GM18907 (cell line): ENCODE measurements at regions not wholly inside any gene's neighbourhood (a gene's known extent, or its start where the extent isn't known, plus 50 kb on each side); places are given as distances from the start of the nearest gene placed in this dataset.

Experiments used
- ATAC-seq: cut with Tn5 transposase; IDR thresholded peaks from one replicate; pipeline ENCODE4 v1.9.1; 2021; ENCODE audit warnings: mild to moderate bottlenecking, moderate library complexity; ENCODE audit not compliant: unreplicated experiment

DNA sequence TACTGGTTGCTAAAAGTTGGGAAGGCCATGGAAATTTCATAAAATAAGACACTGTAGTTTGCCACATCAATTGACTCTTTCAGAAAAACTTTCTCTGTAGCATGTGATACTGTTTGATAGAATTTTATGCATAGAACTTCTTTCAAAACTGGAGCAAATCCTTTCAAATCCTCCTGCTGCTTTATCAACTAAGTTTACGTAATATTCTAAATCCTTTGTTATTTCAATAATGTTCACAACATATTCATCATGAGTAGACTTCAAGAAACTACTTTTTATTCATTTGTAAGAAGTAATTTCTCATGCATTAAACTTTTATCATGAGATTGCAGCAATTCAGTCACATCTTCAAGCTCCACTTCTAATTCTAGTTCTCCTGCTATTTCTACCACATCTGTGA lies 199.3 kb downstream of the PCDH18 start:
- ATAC-seq: no peak

DNA sequence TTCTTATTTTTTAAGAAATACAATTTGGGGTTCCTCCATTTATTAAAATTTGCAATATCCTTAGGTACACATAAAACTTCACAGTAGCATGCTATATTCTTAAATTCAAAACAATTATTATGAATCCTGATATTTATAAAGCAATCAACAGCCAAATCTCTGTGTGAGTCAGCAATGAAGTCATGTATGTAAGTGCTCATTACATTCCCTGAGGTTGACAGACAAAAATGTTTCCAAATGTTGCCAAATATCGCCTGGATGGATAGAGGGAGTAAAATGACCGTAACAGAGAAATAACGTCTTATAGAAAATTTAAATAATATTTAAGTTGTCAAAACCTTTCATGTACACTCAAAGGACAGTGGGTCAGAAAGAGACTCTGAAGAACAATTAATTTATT lies 220.0 kb downstream of the PCDH18 start:
- ATAC-seq: no peak

DNA sequence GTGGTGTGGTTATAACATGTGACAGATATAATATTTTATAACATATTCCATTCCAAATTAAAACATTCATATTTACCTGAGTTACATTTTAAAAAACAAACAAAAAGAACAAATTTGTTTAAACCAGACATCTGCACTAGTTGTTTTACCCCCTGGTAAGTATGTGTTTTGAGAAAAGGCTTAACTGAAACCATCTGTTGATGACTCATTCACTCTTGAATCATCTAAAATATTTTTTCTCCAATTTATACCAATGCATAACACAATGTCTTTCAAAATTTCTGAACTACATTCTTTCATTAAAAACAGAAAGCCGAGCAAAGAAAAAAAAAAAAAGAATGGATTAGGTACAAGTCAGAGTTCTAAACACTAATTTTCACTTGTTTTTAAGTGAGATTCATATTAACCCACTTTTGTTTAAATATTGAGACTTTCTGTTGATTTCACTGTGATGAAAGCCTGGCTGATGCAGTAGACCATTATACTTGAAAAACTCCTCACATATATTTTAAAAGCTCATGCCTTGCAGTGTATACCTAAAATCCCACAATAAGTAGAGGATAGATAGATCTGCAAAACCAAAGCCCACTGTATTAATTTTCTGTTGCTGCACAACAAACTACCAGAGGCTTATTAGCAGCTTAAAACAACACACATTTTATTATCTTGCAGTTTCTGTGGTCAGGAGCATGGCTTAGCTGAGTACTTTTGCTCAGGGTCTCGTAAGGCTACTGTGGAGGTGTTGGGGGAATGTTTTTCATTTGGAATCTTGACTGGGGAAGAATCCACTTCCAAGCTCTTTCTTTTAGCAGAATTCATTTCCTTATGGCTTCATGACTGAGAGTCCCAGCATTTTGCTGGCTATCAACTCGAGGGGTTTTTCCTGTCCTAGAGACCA lies 221.5 kb downstream of the PCDH18 start:
- no peak for ATAC-seq

DNA sequence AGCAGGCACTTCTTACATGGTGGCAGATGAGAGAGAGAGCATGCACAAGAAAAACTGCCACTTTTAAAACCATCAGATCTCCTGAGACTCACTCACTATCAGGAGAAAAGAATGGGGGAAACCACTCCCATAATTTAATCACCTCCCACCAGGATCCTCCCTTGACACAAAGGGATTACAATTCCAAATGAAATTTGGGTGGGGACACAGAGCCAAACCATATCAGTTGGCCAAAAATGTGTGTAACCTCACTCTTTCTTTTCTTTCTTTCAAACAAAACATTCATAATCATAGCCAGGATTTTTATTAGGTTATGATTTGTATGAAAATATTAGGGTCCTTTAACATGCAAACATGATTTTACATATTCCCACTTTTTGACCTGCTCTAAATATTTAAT lies 222.1 kb downstream of the PCDH18 start:
- no peak for ATAC-seq

DNA sequence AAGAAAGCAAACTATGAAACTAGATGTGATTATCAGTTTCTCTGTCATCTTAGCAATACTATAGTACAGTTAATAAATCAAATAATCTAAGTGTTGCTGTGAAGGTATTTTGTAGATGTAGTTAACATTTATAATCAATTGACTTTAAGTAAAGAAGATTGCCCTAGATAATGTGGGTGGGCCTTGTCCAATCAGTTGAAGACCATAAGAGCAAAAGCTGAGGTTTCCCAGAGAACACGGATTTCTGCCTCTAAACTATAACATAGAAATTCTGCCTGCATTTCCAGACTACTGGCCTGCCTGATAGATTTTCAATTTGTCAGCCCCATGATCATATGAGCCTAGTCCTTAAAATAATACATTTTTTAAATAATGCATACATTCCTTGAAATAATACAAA lies 222.9 kb downstream of the PCDH18 start:
- ATAC-seq: no peak

DNA sequence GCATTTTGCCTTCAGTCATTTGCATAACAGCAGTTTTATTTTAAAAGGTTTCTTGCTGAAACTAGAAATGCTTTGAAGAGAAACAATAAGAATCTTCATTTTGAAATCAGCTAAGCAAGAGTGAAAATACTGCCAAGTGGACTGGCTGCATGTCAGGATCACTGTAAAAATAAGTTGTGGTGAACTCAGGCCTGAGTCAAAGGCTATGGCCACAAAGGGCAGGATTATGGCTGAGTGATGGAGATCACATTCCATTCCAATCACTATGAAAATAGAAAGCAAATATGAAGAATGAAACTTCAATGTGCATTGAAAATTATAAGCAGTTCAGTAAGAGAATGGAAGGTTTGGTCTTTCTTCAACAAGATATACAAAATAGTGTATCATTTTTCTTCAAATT lies 224.5 kb downstream of the PCDH18 start:
- no peak for ATAC-seq

DNA sequence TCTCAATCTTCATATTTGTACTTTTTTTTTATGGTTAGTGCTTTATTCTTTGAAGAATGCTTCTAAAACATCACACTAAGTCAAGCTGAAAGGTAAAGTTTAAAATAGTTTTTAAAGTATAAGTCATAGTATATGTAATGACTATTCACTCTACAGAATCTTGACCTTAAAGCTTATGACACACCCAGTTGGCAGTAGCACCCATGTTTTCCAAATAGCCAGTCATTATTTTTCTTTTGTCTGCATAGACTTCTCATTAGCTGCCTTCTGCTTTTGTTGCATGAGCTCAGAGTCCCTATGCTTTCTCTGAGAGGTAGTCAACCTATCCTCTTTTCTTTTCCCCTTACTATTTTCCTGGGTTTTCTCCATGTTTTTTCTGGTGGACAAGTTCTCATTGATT lies 231.5 kb downstream of the PCDH18 start:
- no peak for ATAC-seq

DNA sequence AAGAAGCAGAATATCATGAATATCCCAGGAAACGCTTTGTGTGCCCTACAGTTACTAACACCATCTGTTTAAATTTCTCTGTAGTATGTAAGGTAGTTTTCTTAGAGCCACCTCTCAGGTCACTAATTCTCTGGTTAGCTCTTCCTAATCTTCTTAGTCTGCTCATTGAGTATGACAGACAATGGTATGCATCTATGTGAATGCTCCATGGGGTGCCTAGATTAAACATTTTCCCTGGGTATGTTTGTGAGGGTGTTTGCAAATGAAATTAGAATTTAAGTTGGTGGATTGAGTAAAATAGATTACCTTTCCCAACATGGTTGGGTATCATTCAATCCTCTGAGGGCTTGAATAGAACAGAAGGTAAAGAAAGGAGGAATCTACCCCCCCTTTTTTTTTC lies 233.0 kb downstream of the PCDH18 start:
- ATAC-seq: no peak

DNA sequence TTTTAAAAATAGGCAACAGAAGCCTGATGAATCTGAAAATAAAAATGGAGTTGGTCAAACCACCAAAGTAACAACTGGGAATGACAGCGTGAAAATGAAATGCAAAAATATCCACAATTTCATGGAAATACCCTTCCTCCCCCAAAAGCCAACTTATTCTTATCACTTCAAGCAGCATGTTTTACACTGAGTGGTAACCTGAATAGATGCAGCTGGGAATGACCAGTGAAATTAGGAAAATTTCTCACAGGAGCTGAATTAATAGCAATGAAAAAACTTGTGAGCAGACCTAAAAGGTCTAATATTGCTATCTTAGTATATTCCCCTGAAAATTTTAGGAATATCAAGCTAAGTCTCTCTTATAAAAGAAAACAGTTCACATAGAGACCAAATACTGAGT lies 239.0 kb downstream of the PCDH18 start:
- no peak for ATAC-seq

DNA sequence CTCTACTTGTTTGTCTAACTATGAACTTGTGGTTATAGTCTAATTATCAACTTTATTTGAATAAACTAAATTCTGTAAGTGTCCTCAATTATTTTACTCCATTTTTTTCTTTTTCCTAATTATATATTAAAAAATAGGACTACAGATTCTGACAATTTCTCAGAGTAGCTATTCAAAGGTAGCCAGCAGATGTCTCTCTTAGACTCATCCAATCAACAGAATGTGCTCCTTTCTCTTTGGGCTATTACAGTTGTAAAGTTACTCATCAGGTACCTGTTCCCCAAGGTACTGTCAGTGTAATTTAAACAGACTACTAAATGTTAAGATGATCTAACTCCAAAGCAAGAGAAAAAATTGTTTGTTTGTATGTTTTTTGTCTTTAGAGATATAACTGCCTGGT lies 248.6 kb downstream of the PCDH18 start:
- no peak for ATAC-seq

DNA sequence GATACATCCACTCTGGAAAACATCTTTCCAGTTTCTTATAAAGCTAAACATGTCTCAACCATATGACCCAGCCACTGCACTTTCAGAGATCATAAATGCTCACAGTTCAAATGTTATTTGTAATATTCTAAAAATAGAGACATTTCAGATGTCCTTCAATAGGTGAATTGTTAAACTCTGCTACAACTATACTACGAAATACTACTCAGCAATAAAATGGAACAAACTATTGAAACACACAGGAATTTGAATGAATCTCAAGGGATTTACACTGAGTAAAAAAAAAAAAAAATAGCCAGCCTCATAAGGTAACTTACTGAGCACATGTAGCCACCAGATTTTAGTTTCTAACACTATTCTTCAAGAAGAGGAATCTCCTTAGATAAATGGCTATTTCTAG lies 253.9 kb downstream of the PCDH18 start:
- ATAC-seq: no peak

DNA sequence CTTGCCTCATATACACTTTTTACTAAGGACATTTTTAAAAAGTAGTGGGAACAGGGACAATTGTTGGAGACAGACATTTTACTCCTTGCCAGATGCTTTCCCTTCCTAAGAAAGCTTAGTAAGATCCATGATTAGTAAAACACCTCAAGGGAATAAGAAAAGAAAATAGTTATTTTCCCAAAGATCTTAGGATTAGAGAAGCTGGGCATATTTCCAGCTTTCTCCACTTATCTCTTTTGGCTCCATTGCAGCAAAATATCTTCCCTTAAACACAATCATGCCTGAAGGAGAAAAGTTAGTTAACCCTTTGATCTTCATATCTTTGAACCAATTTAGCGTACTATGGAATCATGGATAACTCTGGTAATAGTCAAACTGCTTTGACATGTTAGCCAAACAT lies 257.9 kb downstream of the PCDH18 start:
- no peak for ATAC-seq

DNA sequence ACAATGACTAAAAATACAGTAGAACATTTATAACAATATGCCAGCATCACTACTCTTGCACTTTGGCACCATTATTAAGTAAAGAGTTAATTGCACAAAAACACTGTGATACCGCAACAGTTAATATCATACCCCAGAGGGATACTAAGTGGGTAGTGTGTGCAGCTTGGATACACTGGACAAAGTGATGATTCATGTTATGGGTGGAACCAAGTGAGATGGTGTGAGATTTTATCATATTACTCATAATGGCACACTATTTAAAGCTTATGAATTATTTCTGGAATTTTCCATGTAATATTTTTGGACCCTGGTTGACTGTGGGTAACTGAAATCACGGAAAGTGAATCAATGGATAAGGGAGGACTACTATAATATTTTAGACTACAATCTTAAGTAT lies 265.3 kb downstream of the PCDH18 start:
- ATAC-seq: no peak

DNA sequence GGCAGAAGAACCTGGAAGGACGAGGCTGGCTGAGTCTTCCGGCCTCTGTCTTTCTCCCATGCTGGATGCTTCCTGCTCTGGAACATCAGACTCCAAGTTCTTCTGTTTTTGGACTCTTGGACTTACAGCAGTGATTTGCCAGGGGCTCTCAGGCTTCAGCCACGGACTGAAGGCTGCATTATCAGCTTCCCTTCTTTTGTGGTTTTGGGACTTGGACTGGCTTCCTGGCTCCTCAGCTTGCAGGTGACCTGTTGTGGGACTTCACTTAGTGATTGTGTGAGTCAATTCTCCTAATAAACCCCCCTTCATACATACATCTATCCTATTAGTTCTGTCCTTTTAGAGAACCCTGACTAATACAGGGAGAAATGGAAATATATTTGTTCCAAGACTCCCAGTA lies 265.8 kb downstream of the PCDH18 start:
- no peak for ATAC-seq

DNA sequence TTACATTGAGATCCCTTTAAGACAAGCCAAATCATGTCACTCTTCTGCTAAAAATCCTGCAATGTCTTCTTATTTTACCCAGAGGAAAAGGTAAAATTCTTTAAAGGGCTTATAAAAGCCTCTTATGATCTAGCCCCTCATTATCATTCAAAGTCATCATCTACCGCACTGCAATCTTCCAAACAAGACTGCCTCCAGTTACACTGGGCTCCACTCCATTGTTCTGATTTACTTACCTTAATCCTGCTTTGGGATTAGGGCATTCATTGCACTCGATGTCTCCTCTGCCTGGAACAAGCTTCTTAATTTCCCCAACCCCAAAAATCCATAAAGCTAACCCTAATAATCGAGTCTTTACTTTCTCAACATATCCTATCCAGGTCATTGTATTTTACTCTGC lies 269.1 kb downstream of the PCDH18 start:
- no peak for ATAC-seq

DNA sequence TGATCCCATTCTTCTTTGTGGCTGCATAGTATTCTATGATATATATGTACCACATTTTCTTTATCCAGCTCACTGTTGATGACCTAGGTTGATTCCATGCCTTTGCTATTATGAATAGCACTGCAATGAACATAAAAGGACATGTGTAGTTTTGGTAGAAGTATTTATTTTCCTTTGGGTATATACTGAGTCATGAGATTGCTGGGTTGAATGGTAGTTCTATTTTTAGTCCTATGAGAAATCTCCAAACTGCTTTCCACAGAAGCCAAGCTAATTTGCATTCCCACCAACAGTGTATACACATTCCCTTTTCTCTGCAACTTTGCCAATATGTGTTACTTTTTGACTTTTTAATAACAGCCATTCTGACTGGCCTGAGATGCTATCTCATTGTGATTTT lies 278.3 kb downstream of the PCDH18 start:
- no peak for ATAC-seq

DNA sequence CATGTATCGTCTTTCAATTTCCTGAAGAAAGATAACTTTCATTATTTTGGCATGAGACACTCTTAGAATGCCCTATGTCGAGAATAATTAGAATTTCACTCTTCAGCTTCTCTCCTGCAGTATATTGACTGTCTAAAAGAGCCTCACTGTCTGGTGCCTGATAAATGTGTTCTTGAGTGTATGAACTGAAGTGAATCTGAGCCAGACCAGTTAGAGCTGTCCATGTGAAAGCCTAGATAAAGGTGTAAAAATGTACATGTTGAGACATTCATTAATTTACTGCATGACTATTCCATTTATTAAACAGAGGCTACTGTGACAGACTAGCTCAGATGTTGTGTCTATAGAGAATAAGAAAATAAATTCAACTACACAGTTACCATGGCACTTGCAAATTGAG lies 283.2 kb downstream of the PCDH18 start:
- ATAC-seq: no peak

DNA sequence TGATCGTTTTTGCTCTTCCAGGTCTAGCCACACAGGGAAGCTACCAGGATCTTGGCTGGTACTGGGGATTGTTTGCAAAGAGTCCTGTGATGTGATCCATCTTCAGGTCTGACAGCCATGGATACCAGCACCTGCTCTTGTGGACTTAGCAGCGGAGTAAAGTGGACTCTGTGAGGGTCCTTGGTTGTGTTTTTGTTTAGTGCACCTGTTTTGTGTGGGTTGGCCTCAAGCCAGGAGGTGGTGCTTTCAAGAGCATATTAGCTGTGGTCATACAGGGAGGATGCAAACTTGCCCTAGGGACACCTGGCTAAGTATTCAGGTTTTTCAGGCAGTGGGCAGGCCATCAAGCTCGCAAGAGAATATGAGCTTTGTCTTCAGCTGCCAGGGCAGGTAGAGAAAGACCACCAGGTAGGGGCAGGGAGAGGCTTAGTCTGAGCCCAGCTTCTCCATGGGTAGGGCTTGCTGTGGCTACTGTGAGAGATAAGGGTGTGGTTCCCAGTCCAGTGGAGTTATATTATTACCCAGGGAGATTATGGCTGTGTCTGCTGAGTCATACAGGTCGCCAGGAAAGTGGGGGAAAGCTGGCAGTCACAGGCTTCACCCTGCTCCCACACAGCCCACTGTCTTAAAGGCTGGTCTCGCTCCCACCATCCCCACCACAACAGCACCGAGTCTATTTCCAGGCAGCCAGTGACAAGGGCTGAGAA lies 293.7 kb downstream of the PCDH18 start:
- ATAC-seq: no peak

DNA sequence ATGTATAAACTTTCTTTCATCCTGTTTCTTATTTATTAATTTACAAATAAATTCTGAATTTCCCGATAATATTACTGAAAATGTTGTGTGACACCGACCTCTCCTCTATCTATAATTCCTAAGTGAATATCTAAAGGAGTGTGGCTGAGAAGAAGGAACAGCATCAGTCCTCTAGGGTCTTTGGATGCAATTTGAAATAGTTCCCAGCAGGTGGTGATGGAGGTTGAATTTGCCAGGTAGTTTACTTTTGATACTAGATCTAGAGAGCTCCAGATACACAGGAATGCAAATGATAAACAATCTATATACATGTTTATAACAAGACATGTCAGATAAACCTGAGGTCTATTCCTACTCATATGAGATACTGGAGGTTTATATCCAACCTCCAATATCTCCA lies 305.4 kb downstream of the PCDH18 start:
- ATAC-seq: no peak

DNA sequence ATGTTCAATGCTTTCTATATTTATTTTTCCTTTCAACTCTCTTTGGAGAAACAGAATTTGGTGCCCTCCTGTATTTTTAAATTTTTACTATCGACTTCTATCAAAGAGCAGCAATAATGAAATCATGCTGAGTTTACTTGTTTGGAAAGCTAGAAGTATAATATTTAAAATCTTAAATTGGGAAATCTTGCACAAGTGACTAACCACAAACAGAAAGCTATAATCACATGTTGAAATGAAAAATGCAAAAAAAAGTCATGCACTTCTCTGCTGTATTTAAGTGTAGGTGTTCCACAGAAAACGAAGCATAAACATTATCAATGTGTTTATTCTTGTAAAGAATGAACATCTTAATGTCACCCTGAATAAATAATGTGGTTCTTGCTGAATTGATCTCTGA lies 306.1 kb downstream of the PCDH18 start:
- no peak for ATAC-seq

DNA sequence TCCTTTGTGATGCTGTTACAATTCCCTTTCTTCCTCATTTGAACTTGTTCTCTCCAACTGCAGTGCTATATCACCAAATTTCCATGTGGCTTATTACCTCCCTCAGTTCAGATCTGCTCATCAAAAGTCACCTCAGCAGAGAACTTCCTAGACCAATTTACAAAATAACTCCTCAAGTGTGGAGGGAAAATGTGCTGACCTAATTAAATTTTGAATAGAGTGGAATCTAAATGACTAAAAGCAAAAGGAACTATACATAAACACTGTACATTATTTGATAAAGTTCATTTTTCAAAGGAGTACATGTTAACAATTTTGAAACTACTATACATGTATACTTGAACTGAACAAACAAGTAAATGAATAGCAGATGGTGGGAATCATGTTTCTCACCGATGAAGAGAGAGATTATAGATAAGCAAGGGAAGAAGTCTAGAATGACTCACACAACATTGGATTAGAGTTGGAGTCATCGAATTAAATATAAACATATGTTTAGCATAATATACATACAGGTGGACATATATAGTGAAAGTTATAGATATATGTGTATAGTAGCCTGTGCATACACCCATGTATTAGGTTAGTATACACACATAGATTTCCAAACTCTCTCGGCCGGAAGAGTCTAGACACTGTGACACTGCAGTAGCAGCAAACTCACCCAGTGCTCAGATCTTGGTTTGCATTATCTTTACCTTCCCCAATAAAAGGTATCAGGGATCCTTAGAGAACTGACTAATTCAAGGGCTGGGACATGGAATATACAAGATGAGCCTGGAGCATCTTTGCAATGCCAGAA lies 318.7 kb downstream of the PCDH18 start:
- no peak for ATAC-seq

DNA sequence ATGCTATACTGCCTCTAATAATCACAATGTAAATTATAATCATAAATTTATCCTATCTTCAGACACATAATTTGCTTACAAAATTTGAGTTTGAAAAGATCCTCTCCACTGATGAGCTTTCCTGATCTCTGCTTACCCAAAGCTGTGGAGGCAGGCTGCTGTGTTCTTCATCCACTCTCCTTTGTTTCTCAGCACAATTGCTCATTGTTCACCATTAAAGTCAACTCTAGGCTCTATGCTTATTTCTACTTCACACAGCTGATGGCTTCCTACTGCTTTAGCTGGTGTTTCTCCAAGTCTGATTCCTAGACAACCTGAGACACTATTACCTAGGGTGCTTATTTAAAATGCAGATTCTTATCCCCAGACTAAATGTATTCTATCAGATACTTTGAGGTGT lies 319.7 kb downstream of the PCDH18 start:
- ATAC-seq: no peak
